Colonic mucosa (tissue), 4 donors: ENCODE measurements at regions not wholly inside any gene's neighbourhood (a gene's known extent, or its start where the extent isn't known, plus 50 kb on each side); places are given as distances from the start of the nearest gene placed in this dataset.

Experiments used
- DNase-seq: peaks from one replicate; pipeline ENCODE4 v3.0.0-alpha.2; 2020
- H3K27ac ChIP-seq: fragments of 200-600 bp; one replicate; pipeline ENCODE4 v1.8.0; 2021
- H3K27me3 ChIP-seq: fragments of 200-600 bp; one replicate; pipeline ENCODE4 v1.8.0; 2021
- H3K36me3 ChIP-seq: fragments of 200-600 bp; one replicate; pipeline ENCODE4 v1.8.0; 2021
- H3K4me1 ChIP-seq: fragments of 200-600 bp; one replicate; pipeline ENCODE4 v1.8.0; 2021; ENCODE audit warnings: mild to moderate bottlenecking
- H3K4me3 ChIP-seq: fragments of 200-600 bp; one replicate; pipeline ENCODE4 v1.8.0; 2021
- H3K9ac ChIP-seq, 2 donors: one replicate each; pipeline ENCODE4 v1.7.0; 2013; ENCODE audit warnings: control low read depth in 2 of 2, low read depth in 2 of 2, low read length in 2 of 2
- H3K9me3 ChIP-seq: fragments of 200-600 bp; one replicate; pipeline ENCODE4 v1.8.0; 2021
- CTCF ChIP-seq: fragments of 200-600 bp; IDR thresholded peaks from one replicate; pipeline ENCODE4 v1.8.0; 2022; ENCODE audit warnings: antibody characterized with exemption, mild to moderate bottlenecking
- intact Hi-C: fragments of 100-400 bp; cut with DNase I; formaldehyde crosslinking; loops from one replicate; pipeline ENCODE4 v1.14.1; 2022
- donor health status: healthy.
- donor health status: DM: no; HTN: no; CAD: no.
- donor health status: DM: no; HTN: no; CAD: no.

GRCh38 chr1:232872284-232872683 lies 67.1 kb downstream of the MAP10 start:
- Histone ChIP-seq H3K9me3 (no peaks in the 10 kb centered on the region), H3K36me3 (no peaks in the 10 kb centered on the region), H3K27ac (no peak overlapping the region), H3K9ac (no peak overlapping the region), H3K4me3 (no peak overlapping the region), H3K27me3 (no peaks in the 10 kb centered on the region), H3K4me1 (no peaks in the 10 kb centered on the region)
- no peak for DNase-seq
- no peak for TF ChIP-seq CTCF
- intact Hi-C loops: no loop called here

GRCh38 chr1:232872738-232873137 lies 67.5 kb downstream of the MAP10 start:
- no peak for TF ChIP-seq CTCF
- Histone ChIP-seq H3K9ac (no peak overlapping the region), H3K4me1 (no peaks in the 10 kb centered on the region), H3K9me3 (no peaks in the 10 kb centered on the region), H3K4me3 (no peak overlapping the region), H3K36me3 (no peaks in the 10 kb centered on the region), H3K27me3 (no peaks in the 10 kb centered on the region), H3K27ac (no peak overlapping the region)
- no peak for DNase-seq
- intact Hi-C loops: no loop called here

GRCh38 chr1:232873412-232873811 lies 68.2 kb downstream of the MAP10 start:
- no peaks in the 10 kb centered on the region for H3K36me3 ChIP-seq
- H3K4me1 ChIP-seq: no peaks in the 10 kb centered on the region
- TF ChIP-seq CTCF: no peak
- H3K27ac ChIP-seq: no peak overlapping the region
- no peak for DNase-seq
- no peak overlapping the region for H3K4me3 ChIP-seq
- no peak overlapping the region for H3K9ac ChIP-seq
- intact Hi-C loops: no loop called here
- H3K9me3 ChIP-seq: no peaks in the 10 kb centered on the region
- no peaks in the 10 kb centered on the region for H3K27me3 ChIP-seq

GRCh38 chr1:232873931-232874330 lies 68.7 kb downstream of the MAP10 start:
- intact Hi-C loops: no loop called here
- no peak overlapping the region for H3K27ac ChIP-seq
- no peak for TF ChIP-seq CTCF
- H3K9ac ChIP-seq: no peak overlapping the region
- H3K9me3 ChIP-seq: no peaks in the 10 kb centered on the region
- H3K4me1 ChIP-seq: no peaks in the 10 kb centered on the region
- H3K36me3 ChIP-seq: no peaks in the 10 kb centered on the region
- no peaks in the 10 kb centered on the region for H3K27me3 ChIP-seq
- no peak for DNase-seq
- no peak overlapping the region for H3K4me3 ChIP-seq

GRCh38 chr1:232875536-232875935 lies 70.3 kb downstream of the MAP10 start:
- Histone ChIP-seq H3K27me3 (no peaks in the 10 kb centered on the region), H3K36me3 (no peaks in the 10 kb centered on the region), H3K9me3 (no peaks in the 10 kb centered on the region), H3K4me3 (no peak overlapping the region), H3K4me1 (no peaks in the 10 kb centered on the region), H3K9ac (no peak overlapping the region), H3K27ac (no peak overlapping the region)
- intact Hi-C loops: no loop called here
- no peak for DNase-seq
- no peak for TF ChIP-seq CTCF
